Fibroblast of the aortic adventitia (primary cell): ENCODE measurements at regions not wholly inside any gene's neighbourhood (a gene's known extent, or its start where the extent isn't known, plus 50 kb on each side); places are given as distances from the start of the nearest gene placed in this dataset.

Experiments used
- DNase-seq: peaks from one replicate; pipeline ENCODE4 v3.0.0-alpha.2; 2010; ENCODE audit warnings: low read depth
- H3K4me3 ChIP-seq: 2 replicates; pipeline ENCODE4 v1.5.1; 2011; ENCODE audit warnings: low read depth, mild to moderate bottlenecking, control low read depth, low read length, moderate library complexity
- CTCF ChIP-seq: IDR thresholded peaks from 2 replicates; pipeline ENCODE4 v1.5.1; 2011; ENCODE audit warnings: mild to moderate bottlenecking, low read length, control low read depth, inconsistent platforms; ENCODE audit not compliant: insufficient read depth

DNA sequence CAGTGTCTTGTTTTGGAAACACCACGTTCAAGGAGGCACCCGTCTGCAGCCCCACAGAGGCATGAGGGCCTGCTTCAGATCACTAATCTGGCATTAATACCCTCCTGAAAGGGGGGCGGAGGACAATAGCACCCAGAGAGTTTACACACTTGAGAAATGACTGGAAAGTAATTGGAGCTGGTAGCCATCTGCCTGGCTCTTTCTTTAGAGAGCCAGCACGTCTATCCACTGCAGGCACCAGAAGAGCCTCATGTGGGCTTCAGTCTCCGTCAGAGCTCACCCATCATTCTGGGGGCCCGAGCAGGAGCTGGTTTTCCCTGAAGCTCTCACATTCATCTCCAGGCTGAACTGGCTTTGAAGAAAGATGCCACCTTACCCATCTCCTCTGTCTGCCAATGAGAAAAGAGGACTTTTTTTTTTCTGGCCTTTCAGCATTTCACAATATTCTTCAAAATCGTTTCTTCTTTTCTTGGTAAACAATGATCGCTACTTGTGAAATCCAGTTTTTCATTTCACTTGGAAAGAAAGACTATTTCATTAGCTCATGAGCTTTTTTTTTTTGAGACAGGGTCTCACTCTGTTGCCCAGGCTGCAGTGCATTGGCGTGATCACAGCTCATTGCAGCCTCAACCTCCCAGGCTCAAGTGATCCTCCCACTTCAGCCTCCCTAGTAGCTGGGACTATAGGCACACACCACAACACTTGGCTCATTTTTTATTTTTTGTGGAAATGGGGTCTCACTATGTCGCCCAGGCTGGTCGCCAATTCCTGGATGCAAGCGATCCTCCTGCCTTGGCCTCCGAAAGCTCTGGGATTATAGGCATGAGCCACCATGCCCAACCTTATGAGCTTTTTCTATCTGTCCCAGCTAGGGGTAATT is 124.7 kb upstream of the ZNF217 start:
- TF ChIP-seq CTCF: no peak
- H3K4me3 ChIP-seq: no peak overlapping the region
- DNase-seq: no peak

GRCh38 chr20:53716395-53716794 is 122.8 kb upstream of the ZNF217 start:
- DNase-seq: no peak
- H3K4me3 ChIP-seq: no peak overlapping the region
- TF ChIP-seq CTCF: no peak

GRCh38 chr20:53714524-53714923 is 120.9 kb upstream of the ZNF217 start:
- H3K4me3 ChIP-seq: no peak overlapping the region
- TF ChIP-seq CTCF: no peak
- DNase-seq: no peak

DNA sequence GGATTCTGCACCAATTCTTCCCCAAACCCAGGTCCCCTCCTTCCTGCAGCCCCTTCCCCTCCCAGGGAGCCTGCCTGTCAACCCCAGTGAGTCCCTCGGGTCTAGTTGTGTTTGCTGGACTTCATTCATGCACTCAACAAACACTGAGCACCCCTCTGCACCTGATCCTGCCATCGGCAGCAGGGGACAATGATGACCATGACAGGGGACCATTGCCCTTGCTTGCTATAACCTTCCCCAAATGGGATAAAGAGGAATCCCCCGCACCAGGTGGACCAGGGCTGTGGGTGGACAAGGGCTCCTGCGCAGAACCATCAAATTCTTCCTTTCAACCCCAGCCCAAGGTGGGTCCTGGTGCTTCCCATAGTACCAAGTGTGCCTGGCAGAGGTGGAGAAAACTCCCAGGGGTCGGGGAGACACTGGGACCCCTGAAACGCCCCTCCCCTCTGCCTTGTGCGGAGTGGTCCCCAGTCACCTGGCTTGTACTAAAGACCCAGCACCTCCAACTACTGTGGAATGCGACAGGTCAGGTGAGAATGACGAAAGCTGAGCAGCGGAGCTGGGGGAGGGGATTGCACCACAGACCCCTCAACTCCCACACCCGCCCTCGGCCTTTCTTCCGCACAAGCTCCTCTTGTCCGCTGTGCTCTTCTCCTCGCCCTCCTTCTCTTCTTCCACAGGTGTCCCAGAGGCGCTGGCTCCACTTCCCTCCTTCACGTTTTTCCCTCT is 119.9 kb upstream of the ZNF217 start:
- DNase-seq: no peak
- TF ChIP-seq CTCF: no peak
- H3K4me3 ChIP-seq: no peak overlapping the region

DNA sequence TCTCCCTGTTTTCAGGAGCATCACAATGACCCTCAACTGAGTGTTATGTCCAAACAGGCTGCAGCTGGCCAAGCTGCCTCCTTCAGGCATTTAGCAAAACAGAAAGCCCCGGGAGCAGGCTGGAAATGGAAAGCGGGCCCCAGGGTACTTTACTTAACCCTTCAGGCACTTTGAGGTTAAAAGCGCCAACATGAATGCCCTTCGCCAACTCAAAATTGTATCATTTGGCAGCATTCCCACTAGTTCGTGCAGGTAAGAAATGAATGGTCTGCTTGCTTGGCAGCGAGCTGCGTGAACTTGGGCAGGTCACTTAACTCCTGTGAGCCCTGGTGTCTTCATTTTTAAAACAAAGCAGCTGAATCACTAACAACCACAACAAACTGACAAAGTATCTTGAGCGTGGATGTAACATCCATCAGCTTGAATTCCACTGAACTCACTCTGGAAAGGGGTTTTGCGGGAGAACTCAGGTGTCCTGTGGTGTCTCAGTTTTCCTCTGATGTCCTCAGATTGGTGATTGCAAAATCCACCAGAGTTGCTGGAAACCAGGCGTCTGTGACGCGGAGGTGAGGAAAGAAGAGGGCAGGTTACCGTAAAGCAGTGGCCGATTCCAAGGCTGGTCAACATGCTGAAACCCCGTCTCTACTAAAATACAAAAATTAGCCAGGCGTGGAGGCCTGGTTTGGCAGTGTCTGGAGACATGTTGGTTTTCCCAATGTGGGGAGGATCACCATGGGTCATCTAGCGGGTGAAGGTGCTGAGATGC is 118.8 kb upstream of the ZNF217 start:
- no peak for TF ChIP-seq CTCF
- DNase-seq: no peak
- no peak overlapping the region for H3K4me3 ChIP-seq

DNA sequence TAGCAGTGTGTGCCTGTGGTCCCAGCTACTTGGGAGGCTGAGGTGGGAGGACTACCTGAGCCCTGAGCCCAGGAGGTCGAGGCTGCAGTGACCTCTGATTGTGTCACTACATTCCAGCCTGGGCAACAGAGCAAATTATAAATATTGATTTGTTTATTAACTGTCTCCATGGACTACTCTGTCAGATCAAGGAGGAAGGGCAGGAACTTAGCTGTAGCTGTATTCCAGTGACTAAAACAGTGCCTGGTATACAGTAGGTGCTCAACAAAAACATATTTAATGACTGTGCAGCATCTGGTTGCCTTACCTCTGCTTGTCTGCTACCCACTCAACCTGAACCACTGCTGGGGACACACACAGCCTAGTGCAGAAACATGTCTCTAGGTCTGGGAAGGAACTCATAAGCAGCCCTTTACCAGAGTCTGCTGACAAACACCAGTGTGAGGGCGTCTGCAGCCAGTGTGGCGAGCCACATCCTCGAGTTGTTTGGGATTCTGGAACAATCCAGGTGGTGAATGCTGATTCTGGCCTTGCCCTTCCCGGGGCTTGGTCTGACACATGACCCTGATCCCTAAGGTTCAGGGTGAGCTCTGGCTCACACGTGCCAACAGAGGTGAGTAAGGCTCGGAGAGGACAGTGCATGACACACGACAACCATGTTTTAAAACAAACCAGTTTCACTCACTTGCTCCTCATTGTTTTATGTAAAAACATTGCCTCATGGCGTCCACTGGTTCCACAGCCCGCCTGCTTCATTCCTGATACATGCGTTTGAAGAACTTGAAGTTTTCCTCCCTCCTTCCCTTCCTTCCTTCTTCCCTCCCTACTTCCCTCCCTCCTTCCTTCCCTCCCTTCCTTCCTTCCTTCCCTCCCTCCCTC is 117.9 kb upstream of the ZNF217 start:
- no peak for DNase-seq
- TF ChIP-seq CTCF: no peak
- no peak overlapping the region for H3K4me3 ChIP-seq
